ENCODE measurements at regions not wholly inside any gene's neighbourhood (a gene's known extent, or its start where the extent isn't known, plus 50 kb on each side); places are given as distances from the start of the nearest gene placed in this dataset.

GRCh38 chr2:7265286-7265685 lies 348.1 kb downstream of the RNF144A start:
- no peak overlapping the region for H2AFZ ChIP-seq (ENCODE audit: low read length)
- no peaks in the 10 kb centered on the region for H4K20me1 ChIP-seq (ENCODE audit: insufficient read depth, low read length)
- no peaks in the 10 kb centered on the region for H3K9me3 ChIP-seq (replicated peaks; ENCODE audit: insufficient read depth, low read length)
- TF ChIP-seq CTCF (IDR thresholded peaks at IDR 0.05; ENCODE audit: low read length) (no peak), EZH2 (optimal IDR thresholded peaks at IDR 0.05; ENCODE audit: low read depth, low read length) (no peak), EZH2phosphoT487 (IDR thresholded peaks at IDR 0.05; ENCODE audit: low read length) (no peak)
- no peaks in the 10 kb centered on the region for H3K36me3 ChIP-seq (replicated peaks; ENCODE audit: insufficient read depth, low read length)
- H3K9ac ChIP-seq (ENCODE audit: low read length): no peak overlapping the region
- no peaks in the 10 kb centered on the region for H3K9me2 ChIP-seq (replicated peaks; ENCODE audit: insufficient read depth, low read length)
- H3K4me2 ChIP-seq (ENCODE audit: low read depth, low read length): no peak overlapping the region
- H3K27ac ChIP-seq (ENCODE audit: low read length): no peak overlapping the region
- no peaks in the 10 kb centered on the region for H3K4me1 ChIP-seq (ENCODE audit: low read length)
- DNase-seq: no peak
- no peaks in the 10 kb centered on the region for H3F3A ChIP-seq (ENCODE audit: insufficient read depth, low read length)
- no peak overlapping the region for H3K4me3 ChIP-seq (ENCODE audit: low read length)
- H3K79me2 ChIP-seq (ENCODE audit: low read length): no peaks in the 10 kb centered on the region
- H3K27me3 ChIP-seq (replicated peaks; ENCODE audit: insufficient read depth, low read length): no peaks in the 10 kb centered on the region

GRCh38 chr2:7269106-7269643 lies 352.0 kb downstream of the RNF144A start:
- Histone ChIP-seq H3K9me2 (replicated peaks; ENCODE audit: insufficient read depth, low read length) (no peaks in the 10 kb centered on the region), H3K27ac (ENCODE audit: low read length) (no peak overlapping the region), H3K9ac (ENCODE audit: low read length) (no peak overlapping the region), H3F3A (ENCODE audit: insufficient read depth, low read length) (no peaks in the 10 kb centered on the region), H3K4me1 (ENCODE audit: low read length) (no peaks in the 10 kb centered on the region), H3K9me3 (replicated peaks; ENCODE audit: insufficient read depth, low read length) (no peaks in the 10 kb centered on the region), H3K4me3 (ENCODE audit: low read length) (no peak overlapping the region), H3K4me2 (ENCODE audit: low read depth, low read length) (no peak overlapping the region), H4K20me1 (ENCODE audit: insufficient read depth, low read length) (no peaks in the 10 kb centered on the region), H3K36me3 (replicated peaks; ENCODE audit: insufficient read depth, low read length) (no peaks in the 10 kb centered on the region), H3K27me3 (replicated peaks; ENCODE audit: insufficient read depth, low read length) (no peaks in the 10 kb centered on the region), H3K79me2 (ENCODE audit: low read length) (no peaks in the 10 kb centered on the region), H2AFZ (ENCODE audit: low read length) (no peak overlapping the region)
- no peak for TF ChIP-seq EZH2 (optimal IDR thresholded peaks at IDR 0.05; ENCODE audit: low read depth, low read length)
- no peak for TF ChIP-seq EZH2phosphoT487 (IDR thresholded peaks at IDR 0.05; ENCODE audit: low read length)
- no peak for TF ChIP-seq CTCF (IDR thresholded peaks at IDR 0.05; ENCODE audit: low read length)
- no peak for DNase-seq

- H3K9me2 ChIP-seq (replicated peaks; ENCODE audit: insufficient read depth, low read length): no peaks in the 10 kb centered on the region
- no peaks in the 10 kb centered on the region for H3K79me2 ChIP-seq (ENCODE audit: low read length)
- H3K9ac ChIP-seq (ENCODE audit: low read length): no peak overlapping the region
- H4K20me1 ChIP-seq (ENCODE audit: insufficient read depth, low read length): no peaks in the 10 kb centered on the region
- no peak overlapping the region for H3K27ac ChIP-seq (ENCODE audit: low read length)
- H3K4me2 ChIP-seq (ENCODE audit: low read depth, low read length): no peak overlapping the region
- H3K4me3 ChIP-seq (ENCODE audit: low read length): no peak overlapping the region
- no peaks in the 10 kb centered on the region for H3K4me1 ChIP-seq (ENCODE audit: low read length)
- no peaks in the 10 kb centered on the region for H3F3A ChIP-seq (ENCODE audit: insufficient read depth, low read length)
- no peaks in the 10 kb centered on the region for H3K36me3 ChIP-seq (replicated peaks; ENCODE audit: insufficient read depth, low read length)
- TF ChIP-seq CTCF (IDR thresholded peaks at IDR 0.05; ENCODE audit: low read length) (no peak), EZH2 (optimal IDR thresholded peaks at IDR 0.05; ENCODE audit: low read depth, low read length) (no peak), EZH2phosphoT487 (IDR thresholded peaks at IDR 0.05; ENCODE audit: low read length) (no peak)
- H2AFZ ChIP-seq (ENCODE audit: low read length): no peak overlapping the region
- no peaks in the 10 kb centered on the region for H3K27me3 ChIP-seq (replicated peaks; ENCODE audit: insufficient read depth, low read length)
- no peaks in the 10 kb centered on the region for H3K9me3 ChIP-seq (replicated peaks; ENCODE audit: insufficient read depth, low read length)
- DNase-seq: no peak
These were observed 352.8 kb downstream of the RNF144A start for GRCh38 chr2:7270011-7270431.
